A549 (cell line): ENCODE measurements at regions not wholly inside any gene's neighbourhood (a gene's known extent, or its start where the extent isn't known, plus 50 kb on each side); places are given as distances from the start of the nearest gene placed in this dataset.

Experiments
- ATAC-seq, 2 experiments: fragments of 200-7000 bp in 1 of 2; fragments of >200 bp in 1 of 2; cut with Nextera tagmentation in 1 of 2; cut with Tn5 transposase in 1 of 2; 3 replicates each; pipeline versions ENCODE4 v1.8.0 to v1.9.1; 2018 to 2020; ENCODE audit warnings: mild to moderate bottlenecking in 1 of 2, moderate library complexity in 1 of 2
- CTCF ChIA-PET: fragments of 300-600 bp; sonication (Branson Sonifier 250); formaldehyde crosslinking; extraction: SDS; loops from one replicate; lab custom pipeline; 2021; ENCODE audit warnings: antibody characterized with exemption, inconsistent platforms; lab: Yijun Ruan, JAX
- POLR2A ChIA-PET: fragments of 350-600 bp; formaldehyde crosslinking; extraction: SDS; loops from one replicate; lab custom pipeline; 2021; ENCODE audit warnings: antibody characterized with exemption, inconsistent platforms; lab: Yijun Ruan, JAX
- DNase-seq, 2 experiments: peaks; one replicate each; pipeline versions ENCODE4 v3.0.0 to v3.0.0-alpha.2; 2011 to 2016; ENCODE audit warnings: low read depth in 1 of 2, low spot score in 1 of 2
- FAIRE-seq: peaks from 2 replicates; lab custom pipeline; 2011; peaks lifted over from hg19 to GRCh38; lab: Jason Lieb, UNC
- H3K27ac ChIP-seq, 2 experiments: fragments of >200 bp; sonication (Bioruptor Twin); formaldehyde crosslinking; 3 replicates each; pipeline ENCODE4 v1.5.1; 2016 to 2017
- H3K4me1 ChIP-seq: fragments of >200 bp; sonication (Bioruptor Twin); formaldehyde crosslinking; 3 replicates; pipeline ENCODE4 v1.6.1; 2016
- H3K4me2 ChIP-seq: fragments of >200 bp; sonication (Bioruptor Twin); formaldehyde crosslinking; 3 replicates; pipeline ENCODE4 v1.6.1; 2016
- H3K4me3 ChIP-seq: fragments of >200 bp; sonication (Bioruptor Twin); formaldehyde crosslinking; 3 replicates; pipeline ENCODE4 v1.5.1; 2016
- H3K9me3 ChIP-seq: fragments of >200 bp; sonication (Bioruptor Twin); formaldehyde crosslinking; 3 replicates; pipeline ENCODE4 v1.6.1; 2016
- BCL3 ChIP-seq: fragments of >200 bp; sonication (Bioruptor Twin); formaldehyde crosslinking; IDR thresholded peaks from 3 replicates; pipeline ENCODE4 v1.6.1; 2016
- CBX8 ChIP-seq: fragments of 200-600 bp; sonication (generic); IDR thresholded peaks from 2 replicates; pipeline ENCODE4 v1.6.1; 2016
- CHD4 ChIP-seq: fragments of 200-600 bp; sonication (generic); IDR thresholded peaks from 2 replicates; pipeline ENCODE4 v1.6.1; 2016; ENCODE audit warnings: antibody characterized with exemption, mild to moderate bottlenecking, borderline replicate concordance
- FOXS1 ChIP-seq: fragments of 250-450 bp; sonication (Bioruptor Pico); IDR thresholded peaks from 2 replicates; pipeline ENCODE4 v1.5.0; 2020; ENCODE audit warnings: mild to moderate bottlenecking, moderate library complexity
- HMGXB4 ChIP-seq: fragments of 250-450 bp; sonication (Bioruptor Pico); IDR thresholded peaks from 2 replicates; pipeline ENCODE4 v1.5.0; 2021; ENCODE audit warnings: mild to moderate bottlenecking, moderate library complexity, borderline replicate concordance
- HOXA7 ChIP-seq: fragments of 250-450 bp; sonication (Bioruptor Pico); IDR thresholded peaks from 2 replicates; pipeline ENCODE4 v1.5.0; 2020; ENCODE audit warnings: mild to moderate bottlenecking, moderate library complexity
- KDM5A ChIP-seq: fragments of 200-600 bp; sonication (generic); IDR thresholded peaks from 2 replicates; pipeline ENCODE4 v1.6.1; 2016; ENCODE audit warnings: antibody characterized with exemption, mild to moderate bottlenecking
- MAX ChIP-seq: IDR thresholded peaks from 2 replicates; pipeline ENCODE4 v1.6.1; 2012
- MAZ ChIP-seq: fragments of 150-350 bp; IDR thresholded peaks from 2 replicates; pipeline ENCODE4 v1.6.1; 2014; ENCODE audit warnings: antibody characterized with exemption, low read depth, low read length, borderline replicate concordance
- PBX3 ChIP-seq: IDR thresholded peaks from 2 replicates; pipeline ENCODE4 v1.6.1; 2012
- PHF8 ChIP-seq: fragments of 200-600 bp; sonication (generic); IDR thresholded peaks from 2 replicates; pipeline ENCODE4 v1.6.1; 2016; ENCODE audit warnings: low read depth, mild to moderate bottlenecking, antibody characterized with exemption, moderate library complexity, borderline replicate concordance
- POLR2AphosphoS2 ChIP-seq: conservative IDR thresholded peaks from 2 replicates; pipeline ENCODE4 v1.6.1; 2012; ENCODE audit warnings: low read length, improper control_type of control experiment, inconsistent platforms
- RAD21 ChIP-seq, 2 experiments: fragments of >200 bp in 1 of 2; sonication (Bioruptor Twin) in 1 of 2; formaldehyde crosslinking in 1 of 2; IDR thresholded peaks in 1 of 2; conservative IDR thresholded peaks in 1 of 2; 2 replicates in 1 of 2; 3 replicates in 1 of 2; pipeline ENCODE4 v1.6.1; 2012 to 2018; ENCODE audit warnings: inconsistent platforms in 1 of 2
- REST ChIP-seq: fragments of 200-600 bp; sonication (generic); IDR thresholded peaks from 2 replicates; pipeline ENCODE4 v1.6.1; 2016; ENCODE audit warnings: antibody characterized with exemption, mild to moderate bottlenecking, moderate library complexity
- SREBF2 ChIP-seq: fragments of 450-650 bp; IDR thresholded peaks from 2 replicates; pipeline ENCODE4 v1.6.1; 2014; ENCODE audit warnings: mild to moderate bottlenecking, moderate library complexity
- TP53 ChIP-seq: fragments of 250-450 bp; sonication (Bioruptor Pico); IDR thresholded peaks from 2 replicates; pipeline ENCODE4 v1.5.0; 2021; ENCODE audit warnings: mild to moderate bottlenecking, moderate library complexity
- ZC3H11A ChIP-seq: fragments of 450-650 bp; IDR thresholded peaks from 2 replicates; pipeline ENCODE4 v1.6.1; 2014; ENCODE audit warnings: antibody characterized with exemption, mild to moderate bottlenecking
- ZFP36 ChIP-seq: fragments of 450-650 bp; IDR thresholded peaks from 2 replicates; pipeline ENCODE4 v1.6.1; 2014; ENCODE audit warnings: borderline replicate concordance; ENCODE audit not compliant: partially characterized antibody
- ZNF302 ChIP-seq: fragments of 250-450 bp; sonication (Bioruptor Pico); IDR thresholded peaks from 2 replicates; pipeline ENCODE4 v1.9.0; 2021; ENCODE audit warnings: inconsistent platforms, mild to moderate bottlenecking, moderate library complexity
- WGBS: methylation state at CpG from one replicate; pipeline ENCODE4 v1.1.6; 2017; ENCODE audit errors: missing lambda C conversion rate; 5-methylcytosine and 5-hydroxymethylcytosine counted together

- DNase-seq (no peak), FAIRE-seq (no peak), ATAC-seq (no peak)
- ChIA-PET CTCF (no interaction called here), POLR2A (no interaction called here)
- no peak overlapping the region for H3K4me2 ChIP-seq
- no peak overlapping the region for H3K4me3 ChIP-seq
- no peak overlapping the region for H3K27ac ChIP-seq
- H3K9me3 ChIP-seq, result no peaks in the 10 kb centered on the region
- 4% methylated on average over 1 of the region's 1 CpG for WGBS
- no peak for TF ChIP-seq HMGXB4 (CRISPR knock-in tag)
- H3K4me1 ChIP-seq, result no peaks in the 10 kb centered on the region
Measured at GRCh38 chr11:41519696-41520095, 60.2 kb upstream of the LRRC4C start.

GRCh38 chr11:41522391-41522790, 62.9 kb upstream of the LRRC4C start:
- FAIRE-seq, result no peak
- H3K27ac ChIP-seq, result no peak overlapping the region
- no peaks in the 10 kb centered on the region for H3K9me3 ChIP-seq
- ChIA-PET CTCF (interaction anchor here (0.7 kb wide), 1 partner anchor 128 kb away, joined by 3 read pairs; no protein-coding TSS in a partner anchor), POLR2A (no interaction called here)
- H3K4me1 ChIP-seq, result no peaks in the 10 kb centered on the region
- no peak overlapping the region for H3K4me3 ChIP-seq
- no peak for DNase-seq
- H3K4me2 ChIP-seq, result no peak overlapping the region
- no peak for TF ChIP-seq PBX3
- no peak for TF ChIP-seq ZC3H11A
- TF ChIP-seq RAD21 (conservative IDR thresholded peaks at IDR 0.05 in 1 of 2, IDR thresholded peaks at IDR 0.05 in 1 of 2), result no peak
- TF ChIP-seq REST, result no peak
- TF ChIP-seq KDM5A, result no peak
- TF ChIP-seq MAX, result no peak
- TF ChIP-seq ZFP36, result no peak
- TF ChIP-seq CHD4, result no peak
- TF ChIP-seq TP53 (CRISPR knock-in tag), result no peak
- no peak for TF ChIP-seq PHF8
- TF ChIP-seq SREBF2, result no peak
- no peak for TF ChIP-seq POLR2AphosphoS2
- TF ChIP-seq CBX8, result no peak
- TF ChIP-seq MAZ, result no peak
- no peak for TF ChIP-seq ZNF302
- TF ChIP-seq HOXA7 (CRISPR knock-in tag), result no peak
- TF ChIP-seq BCL3, result no peak
- TF ChIP-seq FOXS1 (CRISPR knock-in tag), result no peak
- ATAC-seq, result no peak
